Epithelial cell of proximal tubule (primary cell): ENCODE measurements at regions not wholly inside any gene's neighbourhood (a gene's known extent, or its start where the extent isn't known, plus 50 kb on each side); places are given as distances from the start of the nearest gene placed in this dataset.

Source experiments
- DNase-seq: peaks from one replicate; pipeline ENCODE4 v3.0.0-alpha.2; 2011; ENCODE audit warnings: low read depth
- H3K4me3 ChIP-seq: 2 replicates; pipeline ENCODE4 v1.5.1; 2011; ENCODE audit warnings: low read depth, mild to moderate bottlenecking, low read length
- TF ChIP-seq, protein P1 (sequence below): conservative IDR thresholded peaks from 2 replicates; pipeline ENCODE4 v1.5.1; 2012; ENCODE audit warnings: low read depth, mild to moderate bottlenecking, low read length

DNA sequence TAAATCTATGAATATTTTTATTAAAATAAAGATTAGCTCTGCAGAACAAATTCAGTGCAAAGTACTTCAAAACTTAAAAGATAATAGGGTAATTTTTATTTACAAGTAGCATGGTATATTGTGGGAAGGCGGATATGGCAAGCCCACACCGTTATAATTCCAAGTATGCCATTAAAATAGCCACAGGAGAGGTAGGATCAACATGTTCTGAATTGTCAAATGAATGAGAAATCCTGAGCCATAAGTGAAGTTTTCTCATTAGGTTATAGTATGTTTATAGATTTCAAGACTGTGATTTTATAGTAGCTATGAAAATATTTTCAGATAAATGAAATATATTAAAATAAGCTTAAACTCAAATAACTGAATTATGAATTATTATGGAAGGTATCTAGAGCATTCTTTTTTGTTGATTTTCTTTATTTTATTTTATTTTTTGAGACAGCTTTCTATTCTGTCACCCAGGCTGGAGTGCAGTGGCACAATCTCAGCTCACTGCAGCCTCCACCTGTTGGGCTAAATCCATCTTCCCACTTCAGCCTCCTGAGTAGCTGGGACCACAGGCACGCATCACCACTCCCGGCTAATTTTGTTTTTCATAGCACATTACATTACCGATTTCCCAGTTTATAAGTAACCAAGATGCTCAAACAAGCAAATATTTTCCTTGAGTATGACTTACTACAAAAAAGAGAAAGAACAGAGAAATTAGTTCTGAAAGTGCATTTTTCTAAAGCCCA is 956.6 kb downstream of the GATA3 start:
- DNase-seq: no peak
- H3K4me3 ChIP-seq: no peak overlapping the region
- TF ChIP-seq, protein P1, sequence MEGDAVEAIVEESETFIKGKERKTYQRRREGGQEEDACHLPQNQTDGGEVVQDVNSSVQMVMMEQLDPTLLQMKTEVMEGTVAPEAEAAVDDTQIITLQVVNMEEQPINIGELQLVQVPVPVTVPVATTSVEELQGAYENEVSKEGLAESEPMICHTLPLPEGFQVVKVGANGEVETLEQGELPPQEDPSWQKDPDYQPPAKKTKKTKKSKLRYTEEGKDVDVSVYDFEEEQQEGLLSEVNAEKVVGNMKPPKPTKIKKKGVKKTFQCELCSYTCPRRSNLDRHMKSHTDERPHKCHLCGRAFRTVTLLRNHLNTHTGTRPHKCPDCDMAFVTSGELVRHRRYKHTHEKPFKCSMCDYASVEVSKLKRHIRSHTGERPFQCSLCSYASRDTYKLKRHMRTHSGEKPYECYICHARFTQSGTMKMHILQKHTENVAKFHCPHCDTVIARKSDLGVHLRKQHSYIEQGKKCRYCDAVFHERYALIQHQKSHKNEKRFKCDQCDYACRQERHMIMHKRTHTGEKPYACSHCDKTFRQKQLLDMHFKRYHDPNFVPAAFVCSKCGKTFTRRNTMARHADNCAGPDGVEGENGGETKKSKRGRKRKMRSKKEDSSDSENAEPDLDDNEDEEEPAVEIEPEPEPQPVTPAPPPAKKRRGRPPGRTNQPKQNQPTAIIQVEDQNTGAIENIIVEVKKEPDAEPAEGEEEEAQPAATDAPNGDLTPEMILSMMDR: no peak

DNA sequence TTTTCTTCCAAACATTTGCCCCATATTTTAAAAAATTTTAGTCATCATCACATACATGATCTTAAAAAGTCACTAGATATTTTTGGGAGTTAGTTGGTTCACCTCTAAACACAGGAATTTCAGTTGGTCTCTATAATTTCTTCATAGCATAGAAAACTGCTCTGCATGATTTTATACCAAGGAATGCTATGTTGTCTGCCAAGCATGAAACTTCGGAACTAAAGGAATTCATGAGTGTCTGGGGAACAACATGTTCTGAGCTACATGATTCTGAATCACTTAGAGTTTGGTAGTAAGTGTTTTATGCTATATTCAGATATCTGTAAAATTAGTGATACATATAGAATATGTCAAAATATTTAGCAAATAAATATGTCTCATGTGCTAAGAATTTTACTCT is 957.8 kb downstream of the GATA3 start:
- no peak overlapping the region for H3K4me3 ChIP-seq
- TF ChIP-seq, protein P1: no peak
- no peak for DNase-seq

DNA sequence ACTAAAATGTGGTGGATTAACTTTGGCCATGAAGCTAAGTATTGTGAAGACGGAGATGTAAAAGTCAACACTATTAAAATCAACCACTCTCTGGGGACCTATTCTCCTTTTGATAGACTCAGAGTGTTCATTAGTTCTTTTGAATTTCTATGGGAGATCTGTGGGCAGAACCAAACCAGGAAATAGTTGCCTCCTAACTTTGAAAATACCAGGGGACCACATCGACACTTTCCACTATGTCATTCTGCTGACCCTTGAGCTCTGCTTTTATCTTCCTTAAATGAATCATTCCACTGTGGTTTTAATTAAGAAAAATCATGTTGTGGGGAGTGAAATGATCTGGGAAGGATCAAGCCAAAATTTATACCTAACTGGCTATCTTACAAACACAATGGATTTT is 960.5 kb downstream of the GATA3 start:
- no peak overlapping the region for H3K4me3 ChIP-seq
- no peak for DNase-seq
- TF ChIP-seq, protein P1: no peak

DNA sequence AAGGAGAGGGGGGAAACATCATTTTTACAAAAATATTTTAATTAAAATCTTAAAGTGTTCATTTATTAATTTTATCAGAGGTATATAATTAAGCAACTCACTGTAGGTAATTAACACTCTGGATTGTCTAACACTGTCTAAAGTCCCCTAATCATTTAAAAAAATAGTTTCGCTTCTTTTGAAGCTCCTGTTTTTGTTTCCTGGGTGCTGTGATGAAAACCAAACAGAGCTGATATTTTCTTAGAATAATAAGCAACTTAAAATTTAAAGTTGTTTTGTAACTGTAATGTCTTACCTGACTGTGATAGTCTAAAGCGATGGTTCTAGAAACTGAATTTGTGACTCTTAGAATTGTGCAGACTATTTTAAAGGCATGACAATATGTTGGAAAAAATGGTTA is 961.0 kb downstream of the GATA3 start:
- TF ChIP-seq, protein P1: no peak
- no peak overlapping the region for H3K4me3 ChIP-seq
- no peak for DNase-seq

DNA sequence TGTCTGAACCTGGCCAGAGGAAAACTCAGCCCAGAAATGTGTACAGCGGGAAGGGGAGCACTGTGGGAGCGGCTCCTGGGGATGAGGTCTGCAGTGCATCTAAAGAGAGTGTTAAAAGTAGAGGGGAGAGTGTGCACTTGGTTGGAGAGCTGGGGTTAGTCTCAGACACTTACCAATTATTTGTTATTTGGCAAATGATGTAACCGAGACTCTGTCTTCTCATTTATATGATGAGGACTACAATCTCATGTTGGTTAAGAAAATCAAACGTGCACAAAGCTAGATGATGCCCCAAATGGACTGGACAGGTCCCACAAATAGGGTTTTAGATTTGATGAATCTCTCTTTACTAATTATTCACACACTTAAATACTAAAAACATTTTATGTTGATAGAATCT is 962.4 kb downstream of the GATA3 start:
- no peak for DNase-seq
- no peak overlapping the region for H3K4me3 ChIP-seq
- TF ChIP-seq, protein P1: no peak

DNA sequence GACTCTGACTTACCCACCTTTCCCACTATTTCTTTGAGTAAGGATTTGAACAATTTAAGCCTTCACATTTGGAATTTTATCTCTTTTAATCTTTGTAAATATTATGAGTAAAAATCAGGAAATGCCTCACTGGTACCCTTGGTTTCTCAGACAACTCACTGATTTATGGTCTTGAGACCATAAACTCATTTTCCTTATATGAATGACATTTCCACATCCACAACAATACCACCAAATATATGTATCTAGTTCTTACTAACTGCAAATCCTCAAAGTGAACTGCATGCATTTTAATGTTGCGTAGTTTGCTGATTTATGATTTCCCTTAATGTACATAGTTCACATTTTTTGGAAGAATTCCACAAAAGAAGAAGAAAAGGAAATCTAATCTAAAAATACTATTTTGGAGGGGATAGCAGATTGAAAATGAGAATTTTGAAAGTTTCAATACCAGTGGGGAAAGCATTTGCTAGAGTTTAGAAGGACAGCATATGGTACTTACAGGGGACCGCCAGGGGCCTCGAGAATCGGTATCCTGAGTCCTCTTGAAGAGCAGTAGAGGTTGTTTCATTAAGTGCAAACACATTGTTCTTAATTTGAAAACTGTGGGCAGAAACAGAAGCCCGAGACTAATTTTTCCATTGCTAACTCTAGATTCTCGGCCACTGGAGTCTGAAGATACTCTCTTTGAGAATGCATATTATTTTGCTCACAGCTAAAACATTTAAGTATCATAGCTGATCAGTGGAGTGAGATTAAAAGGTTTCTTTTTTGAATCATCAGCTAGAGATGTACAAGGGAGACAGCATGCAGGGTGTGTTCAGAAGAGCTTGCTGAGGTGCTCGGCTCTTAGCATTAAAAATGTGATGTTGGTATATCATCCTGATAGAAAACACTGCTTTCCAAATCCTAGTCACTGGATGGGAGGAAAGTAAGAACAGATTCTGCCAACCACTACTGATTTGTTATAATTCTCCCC is 964.0 kb downstream of the GATA3 start:
- no peak overlapping the region for H3K4me3 ChIP-seq
- TF ChIP-seq, protein P1: no peak
- DNase-seq: no peak
